ENCODE measurements at regions not wholly inside any gene's neighbourhood (a gene's known extent, or its start where the extent isn't known, plus 50 kb on each side); places are given as distances from the start of the nearest gene placed in this dataset.

DNA sequence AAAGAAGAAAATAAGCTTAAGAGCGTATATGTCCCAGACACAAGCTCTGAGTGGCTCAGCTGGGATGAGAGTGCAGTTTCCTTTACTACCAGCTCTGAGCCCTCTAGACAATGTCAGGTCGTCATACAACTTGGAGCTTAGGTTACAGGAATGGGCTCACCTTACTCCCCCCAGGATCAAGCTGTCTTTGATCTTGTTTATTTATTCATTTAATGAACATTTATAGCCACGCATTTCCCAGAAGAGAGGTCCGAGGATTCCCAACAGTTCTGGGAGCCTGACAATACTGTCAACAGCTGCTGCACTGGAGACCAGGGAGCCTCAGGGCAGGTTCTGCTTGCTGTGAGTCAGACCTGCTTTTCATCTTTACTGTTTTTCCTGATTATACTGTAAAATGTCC lies 378.9 kb downstream of the PLPP3 start:
- Histone ChIP-seq H2AFZ (ENCODE audit: low read length) (no peak overlapping the region), H4K20me1 (ENCODE audit: insufficient read depth, low read length) (no peaks in the 10 kb centered on the region), H3K9me2 (ENCODE audit: low read depth, low read length) (no peaks in the 10 kb centered on the region), H3K4me3 (ENCODE audit: low read depth, low read length, poor library complexity, severe bottlenecking) (no peak overlapping the region), H3K36me3 (ENCODE audit: insufficient read depth, low read length) (no peaks in the 10 kb centered on the region), H3K4me2 (ENCODE audit: low read length) (no peak overlapping the region), H3K79me2 (ENCODE audit: insufficient read depth, low read length) (no peaks in the 10 kb centered on the region), H3K9me3 (ENCODE audit: low read length) (no peaks in the 10 kb centered on the region), H3K4me1 (ENCODE audit: insufficient read depth, low read length, severe bottlenecking) (no peaks in the 10 kb centered on the region), H3K27ac (ENCODE audit: low read depth, low read length, poor library complexity, severe bottlenecking) (no peak overlapping the region), H3K27me3 (ENCODE audit: insufficient read depth, low read length) (no peaks in the 10 kb centered on the region), H3F3A (ENCODE audit: insufficient read depth, low read length) (no peaks in the 10 kb centered on the region), H3K9ac (ENCODE audit: low read length) (no peak overlapping the region)
- TF ChIP-seq EZH2 (IDR thresholded peaks at IDR 0.05; ENCODE audit: borderline replicate concordance, low read length) (no peak), CTCF (IDR thresholded peaks at IDR 0.05; ENCODE audit: low read length) (no peak)

DNA sequence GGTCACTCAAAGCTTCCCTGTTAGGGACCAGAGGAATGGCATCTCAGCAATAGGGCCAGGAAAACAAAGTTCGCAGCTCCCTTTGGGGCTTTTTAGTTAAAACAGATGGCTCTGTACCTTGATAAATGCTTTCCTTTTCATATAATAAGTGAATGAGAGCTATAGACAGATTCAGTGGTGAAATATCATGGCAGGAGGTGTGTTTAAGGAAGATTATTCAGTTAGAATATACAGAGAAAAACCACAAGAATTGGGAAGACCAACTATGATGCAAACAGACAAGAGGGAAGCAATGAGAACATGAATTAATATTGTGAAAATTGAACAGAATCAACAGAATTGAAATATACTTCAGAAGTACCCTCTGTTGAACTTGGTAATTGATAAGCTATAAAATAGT lies 379.4 kb downstream of the PLPP3 start:
- no peak overlapping the region for H3K4me2 ChIP-seq (ENCODE audit: low read length)
- H3K4me3 ChIP-seq (ENCODE audit: low read depth, low read length, poor library complexity, severe bottlenecking), result no peak overlapping the region
- no peaks in the 10 kb centered on the region for H3K79me2 ChIP-seq (ENCODE audit: insufficient read depth, low read length)

DNA sequence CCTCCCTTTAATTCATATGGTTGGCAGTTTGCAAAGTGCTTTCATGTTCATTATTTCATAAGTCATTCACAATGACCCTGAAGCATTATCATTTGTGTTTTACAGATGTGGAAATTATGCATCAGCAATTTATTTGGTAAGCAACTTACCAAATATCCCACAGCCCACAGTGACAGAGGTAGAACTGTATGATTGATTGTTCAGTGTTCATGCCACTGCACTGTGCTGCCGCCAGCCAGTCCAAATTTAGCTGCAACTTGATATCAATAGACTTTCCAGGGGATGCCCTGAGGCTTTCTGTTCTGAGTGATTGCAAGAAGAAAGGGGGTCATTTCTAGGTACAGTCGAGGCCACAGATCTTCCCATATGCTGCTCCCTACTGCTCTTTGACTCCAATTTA lies 380.3 kb downstream of the PLPP3 start:
- no peaks in the 10 kb centered on the region for H4K20me1 ChIP-seq (ENCODE audit: insufficient read depth, low read length)
- no peaks in the 10 kb centered on the region for H3F3A ChIP-seq (ENCODE audit: insufficient read depth, low read length)
- H3K4me1 ChIP-seq (ENCODE audit: insufficient read depth, low read length, severe bottlenecking), result no peaks in the 10 kb centered on the region
- H3K27me3 ChIP-seq (ENCODE audit: insufficient read depth, low read length), result no peaks in the 10 kb centered on the region
- no peak overlapping the region for H3K4me2 ChIP-seq (ENCODE audit: low read length)
- H2AFZ ChIP-seq (ENCODE audit: low read length), result no peak overlapping the region
- TF ChIP-seq CTCF (IDR thresholded peaks at IDR 0.05; ENCODE audit: low read length) (no peak), EZH2 (IDR thresholded peaks at IDR 0.05; ENCODE audit: borderline replicate concordance, low read length) (no peak)
- no peak overlapping the region for H3K27ac ChIP-seq (ENCODE audit: low read depth, low read length, poor library complexity, severe bottlenecking)
- no peaks in the 10 kb centered on the region for H3K79me2 ChIP-seq (ENCODE audit: insufficient read depth, low read length)
- no peaks in the 10 kb centered on the region for H3K9me2 ChIP-seq (ENCODE audit: low read depth, low read length)
- H3K9ac ChIP-seq (ENCODE audit: low read length), result no peak overlapping the region
- no peaks in the 10 kb centered on the region for H3K36me3 ChIP-seq (ENCODE audit: insufficient read depth, low read length)
- no peaks in the 10 kb centered on the region for H3K9me3 ChIP-seq (ENCODE audit: low read length)
- no peak overlapping the region for H3K4me3 ChIP-seq (ENCODE audit: low read depth, low read length, poor library complexity, severe bottlenecking)

More for the DNA sequence above, 379.4 kb downstream of the PLPP3 start:
- no peaks in the 10 kb centered on the region for H3K9me2 ChIP-seq (ENCODE audit: low read depth, low read length)
- no peaks in the 10 kb centered on the region for H3F3A ChIP-seq (ENCODE audit: insufficient read depth, low read length)
- H3K27me3 ChIP-seq (ENCODE audit: insufficient read depth, low read length), result no peaks in the 10 kb centered on the region
- TF ChIP-seq EZH2 (IDR thresholded peaks at IDR 0.05; ENCODE audit: borderline replicate concordance, low read length), result no peak
- TF ChIP-seq CTCF (IDR thresholded peaks at IDR 0.05; ENCODE audit: low read length), result no peak
- no peak overlapping the region for H3K27ac ChIP-seq (ENCODE audit: low read depth, low read length, poor library complexity, severe bottlenecking)
- H3K4me1 ChIP-seq (ENCODE audit: insufficient read depth, low read length, severe bottlenecking), result no peaks in the 10 kb centered on the region
- H3K9me3 ChIP-seq (ENCODE audit: low read length), result no peaks in the 10 kb centered on the region
- no peak overlapping the region for H3K9ac ChIP-seq (ENCODE audit: low read length)
- H2AFZ ChIP-seq (ENCODE audit: low read length), result no peak overlapping the region
- H3K36me3 ChIP-seq (ENCODE audit: insufficient read depth, low read length), result no peaks in the 10 kb centered on the region
- H4K20me1 ChIP-seq (ENCODE audit: insufficient read depth, low read length), result no peaks in the 10 kb centered on the region
